ENCODE measurements at regions not wholly inside any gene's neighbourhood (a gene's known extent, or its start where the extent isn't known, plus 50 kb on each side); places are given as distances from the start of the nearest gene placed in this dataset.

DNA sequence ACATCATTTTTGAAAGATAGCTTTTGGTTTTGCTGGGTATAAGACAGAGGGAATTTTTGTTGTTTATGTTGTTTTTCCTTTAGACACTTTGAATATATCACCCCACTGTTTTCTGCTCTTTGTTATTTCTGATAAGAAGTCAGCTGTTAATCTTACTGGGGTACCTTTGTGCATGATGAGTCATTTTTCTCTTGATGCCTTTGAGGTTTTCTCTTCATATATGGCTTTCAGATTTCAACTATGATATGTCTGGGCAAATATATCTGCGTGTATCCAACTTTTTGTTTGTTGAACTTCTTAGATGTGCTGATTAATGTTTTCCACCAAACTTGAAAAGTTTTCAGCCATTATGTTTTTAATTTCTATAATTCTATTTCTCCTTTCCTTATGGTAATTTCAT, 208.6 kb upstream of the TMEM72 start:
- TF ChIP-seq, protein P1, sequence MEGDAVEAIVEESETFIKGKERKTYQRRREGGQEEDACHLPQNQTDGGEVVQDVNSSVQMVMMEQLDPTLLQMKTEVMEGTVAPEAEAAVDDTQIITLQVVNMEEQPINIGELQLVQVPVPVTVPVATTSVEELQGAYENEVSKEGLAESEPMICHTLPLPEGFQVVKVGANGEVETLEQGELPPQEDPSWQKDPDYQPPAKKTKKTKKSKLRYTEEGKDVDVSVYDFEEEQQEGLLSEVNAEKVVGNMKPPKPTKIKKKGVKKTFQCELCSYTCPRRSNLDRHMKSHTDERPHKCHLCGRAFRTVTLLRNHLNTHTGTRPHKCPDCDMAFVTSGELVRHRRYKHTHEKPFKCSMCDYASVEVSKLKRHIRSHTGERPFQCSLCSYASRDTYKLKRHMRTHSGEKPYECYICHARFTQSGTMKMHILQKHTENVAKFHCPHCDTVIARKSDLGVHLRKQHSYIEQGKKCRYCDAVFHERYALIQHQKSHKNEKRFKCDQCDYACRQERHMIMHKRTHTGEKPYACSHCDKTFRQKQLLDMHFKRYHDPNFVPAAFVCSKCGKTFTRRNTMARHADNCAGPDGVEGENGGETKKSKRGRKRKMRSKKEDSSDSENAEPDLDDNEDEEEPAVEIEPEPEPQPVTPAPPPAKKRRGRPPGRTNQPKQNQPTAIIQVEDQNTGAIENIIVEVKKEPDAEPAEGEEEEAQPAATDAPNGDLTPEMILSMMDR (conservative IDR thresholded peaks at IDR 0.05 in 1 of 2, IDR thresholded peaks at IDR 0.05 in 1 of 2; ENCODE audit: low read depth in 1 of 2, low read length in 2 of 2), result no peak
- TF ChIP-seq EZH2 (IDR thresholded peaks at IDR 0.05; ENCODE audit: low read length, missing control alignments), result no peak
